ENCODE measurements at regions not wholly inside any gene's neighbourhood (a gene's known extent, or its start where the extent isn't known, plus 50 kb on each side); places are given as distances from the start of the nearest gene placed in this dataset.

DNA sequence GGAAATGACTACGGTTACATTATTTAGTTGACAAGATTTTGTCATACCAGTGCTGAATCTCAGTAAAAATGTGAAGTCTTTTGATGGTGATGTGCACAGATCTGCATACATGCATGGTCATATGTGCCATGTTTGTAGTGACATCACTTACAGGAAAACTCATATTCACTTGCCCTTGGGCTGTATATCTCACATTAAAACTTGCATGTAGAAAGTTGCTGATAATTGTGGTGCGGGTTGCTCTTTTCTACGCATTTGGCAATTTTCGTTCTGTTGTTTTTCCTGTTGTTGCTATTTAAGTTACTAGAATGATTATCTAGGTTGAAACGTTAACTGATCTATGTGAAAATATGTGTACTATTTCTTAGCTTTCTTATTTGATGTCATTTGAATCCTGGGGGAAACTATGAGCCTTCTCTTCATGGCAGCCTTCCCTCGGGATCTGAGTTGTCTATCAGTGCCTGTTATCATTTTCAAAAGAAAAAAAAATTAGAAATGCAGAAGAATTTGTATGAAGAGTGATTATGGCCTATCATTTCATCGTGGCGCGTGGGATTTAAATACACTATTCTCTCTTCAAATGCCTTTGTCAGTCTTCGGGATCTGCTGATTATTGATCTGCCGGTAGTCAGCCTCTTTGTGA is 296.6 kb downstream of the TMX3 start:
- Histone ChIP-seq H3K9me3 (ENCODE audit: control insufficient read depth in 4 of 4, low read length in 3 of 4) (no peaks in the 10 kb centered on the region), H3K36me3 (ENCODE audit: control insufficient read depth in 4 of 4, insufficient read depth in 3 of 4, low read depth in 1 of 4, low read length in 3 of 4) (no peaks in the 10 kb centered on the region), H3K4me3 (ENCODE audit: low read depth in 1 of 3, low read length in 3 of 3) (no peak overlapping the region), H3K27ac (ENCODE audit: low read depth in 1 of 2, low read length in 2 of 2) (no peak overlapping the region), H3K27me3 (ENCODE audit: control insufficient read depth in 4 of 4, insufficient read depth in 4 of 4, low read length in 3 of 4) (no peaks in the 10 kb centered on the region), H3K4me1 (ENCODE audit: control insufficient read depth in 4 of 4, insufficient read depth in 4 of 4, low read length in 3 of 4) (no peaks in the 10 kb centered on the region), H3K9ac (ENCODE audit: low read depth in 1 of 2, low read length in 2 of 2) (no peak overlapping the region)
- 72% methylated on average over 11 of the region's 11 CpGs for WGBS
- no peak for DNase-seq (ENCODE audit: low spot score)
- TF ChIP-seq REST (IDR thresholded peaks at IDR 0.05) (no peak), ATF3 (IDR thresholded peaks at IDR 0.05) (no peak), RAD21 (IDR thresholded peaks at IDR 0.05) (no peak), TAF1 (conservative IDR thresholded peaks at IDR 0.05) (no peak), EGR1 (IDR thresholded peaks at IDR 0.05; ENCODE audit: low read depth in 2 of 2) (no peak), RXRA (IDR thresholded peaks at IDR 0.05) (no peak), YY1 (IDR thresholded peaks at IDR 0.05) (no peak), FOXA2 (IDR thresholded peaks at IDR 0.05) (no peak), JUND (IDR thresholded peaks at IDR 0.05) (no peak), ZBTB33 (IDR thresholded peaks at IDR 0.05) (no peak), GABPA (IDR thresholded peaks at IDR 0.05 in 1 of 2, conservative IDR thresholded peaks at IDR 0.05 in 1 of 2) (no peak), HNF4A (conservative IDR thresholded peaks at IDR 0.05) (no peak)
- TF ChIP-seq, protein P1, sequence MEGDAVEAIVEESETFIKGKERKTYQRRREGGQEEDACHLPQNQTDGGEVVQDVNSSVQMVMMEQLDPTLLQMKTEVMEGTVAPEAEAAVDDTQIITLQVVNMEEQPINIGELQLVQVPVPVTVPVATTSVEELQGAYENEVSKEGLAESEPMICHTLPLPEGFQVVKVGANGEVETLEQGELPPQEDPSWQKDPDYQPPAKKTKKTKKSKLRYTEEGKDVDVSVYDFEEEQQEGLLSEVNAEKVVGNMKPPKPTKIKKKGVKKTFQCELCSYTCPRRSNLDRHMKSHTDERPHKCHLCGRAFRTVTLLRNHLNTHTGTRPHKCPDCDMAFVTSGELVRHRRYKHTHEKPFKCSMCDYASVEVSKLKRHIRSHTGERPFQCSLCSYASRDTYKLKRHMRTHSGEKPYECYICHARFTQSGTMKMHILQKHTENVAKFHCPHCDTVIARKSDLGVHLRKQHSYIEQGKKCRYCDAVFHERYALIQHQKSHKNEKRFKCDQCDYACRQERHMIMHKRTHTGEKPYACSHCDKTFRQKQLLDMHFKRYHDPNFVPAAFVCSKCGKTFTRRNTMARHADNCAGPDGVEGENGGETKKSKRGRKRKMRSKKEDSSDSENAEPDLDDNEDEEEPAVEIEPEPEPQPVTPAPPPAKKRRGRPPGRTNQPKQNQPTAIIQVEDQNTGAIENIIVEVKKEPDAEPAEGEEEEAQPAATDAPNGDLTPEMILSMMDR (IDR thresholded peaks at IDR 0.05; ENCODE audit: low read depth, low read length, missing input control) = no peak
- TF ChIP-seq, protein P2, sequence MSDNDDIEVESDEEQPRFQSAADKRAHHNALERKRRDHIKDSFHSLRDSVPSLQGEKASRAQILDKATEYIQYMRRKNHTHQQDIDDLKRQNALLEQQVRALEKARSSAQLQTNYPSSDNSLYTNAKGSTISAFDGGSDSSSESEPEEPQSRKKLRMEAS (IDR thresholded peaks at IDR 0.05) = no peak

GRCh38 chr18:68417826-68418225 is 297.1 kb downstream of the TMX3 start:
- DNase-seq (ENCODE audit: low spot score) = no peak
- 62% methylated on average over 3 of the region's 3 CpGs for WGBS
- H3K27ac ChIP-seq (ENCODE audit: low read depth in 1 of 2, low read length in 2 of 2) = no peak overlapping the region
- H3K4me1 ChIP-seq (ENCODE audit: control insufficient read depth in 4 of 4, insufficient read depth in 4 of 4, low read length in 3 of 4) = no peaks in the 10 kb centered on the region
- TF ChIP-seq RXRA (IDR thresholded peaks at IDR 0.05) (no peak), EGR1 (IDR thresholded peaks at IDR 0.05; ENCODE audit: low read depth in 2 of 2) (no peak), SP1 (IDR thresholded peaks at IDR 0.05) (no peak), GABPA (IDR thresholded peaks at IDR 0.05 in 1 of 2, conservative IDR thresholded peaks at IDR 0.05 in 1 of 2) (no peak), NR2F2 (IDR thresholded peaks at IDR 0.05) (no peak)
- TF ChIP-seq, protein P1 (IDR thresholded peaks at IDR 0.05; ENCODE audit: low read depth, low read length, missing input control) = no peak
- TF ChIP-seq, protein P2 (IDR thresholded peaks at IDR 0.05) = no peak
- H3K36me3 ChIP-seq (ENCODE audit: control insufficient read depth in 4 of 4, insufficient read depth in 3 of 4, low read depth in 1 of 4, low read length in 3 of 4) = no peaks in the 10 kb centered on the region
- H3K9ac ChIP-seq (ENCODE audit: low read depth in 1 of 2, low read length in 2 of 2) = no peak overlapping the region
- no peaks in the 10 kb centered on the region for H3K27me3 ChIP-seq (ENCODE audit: control insufficient read depth in 4 of 4, insufficient read depth in 4 of 4, low read length in 3 of 4)
- no peaks in the 10 kb centered on the region for H3K9me3 ChIP-seq (ENCODE audit: control insufficient read depth in 4 of 4, low read length in 3 of 4)
- no peak overlapping the region for H3K4me3 ChIP-seq (ENCODE audit: low read depth in 1 of 3, low read length in 3 of 3)

Data from liver (tissue), 8 donors.